Activated gamma-delta T cell treated with Interleukin-2 at 50 U/mL for 16 hours (primary cell): ENCODE measurements at regions not wholly inside any gene's neighbourhood (a gene's known extent, or its start where the extent isn't known, plus 50 kb on each side); places are given as distances from the start of the nearest gene placed in this dataset.

ENCODE experiments used
- DNase-seq: peaks from one replicate; pipeline ENCODE4 v3.0.0-alpha.2; 2020

DNA sequence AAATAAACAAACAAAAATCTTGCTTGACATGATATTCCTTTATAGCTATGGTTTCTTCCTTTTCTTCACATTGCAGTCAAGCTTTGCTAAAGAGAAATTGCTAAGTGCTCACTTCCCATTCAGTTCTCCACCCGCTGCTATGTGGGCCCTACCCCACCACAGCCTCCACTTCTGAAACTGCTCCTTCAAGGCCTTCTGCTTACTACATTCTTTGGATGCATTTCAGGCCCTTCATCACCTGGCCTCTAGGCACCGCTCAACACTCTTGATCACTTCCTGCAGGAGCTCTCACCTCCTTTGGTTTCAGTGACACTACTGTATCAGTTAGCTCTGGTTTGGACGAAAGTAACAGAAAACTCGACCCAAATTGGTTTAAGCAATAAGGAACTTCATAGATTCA, 72.4 kb downstream of the KLF5 start:
- DNase-seq, result no peak

DNA sequence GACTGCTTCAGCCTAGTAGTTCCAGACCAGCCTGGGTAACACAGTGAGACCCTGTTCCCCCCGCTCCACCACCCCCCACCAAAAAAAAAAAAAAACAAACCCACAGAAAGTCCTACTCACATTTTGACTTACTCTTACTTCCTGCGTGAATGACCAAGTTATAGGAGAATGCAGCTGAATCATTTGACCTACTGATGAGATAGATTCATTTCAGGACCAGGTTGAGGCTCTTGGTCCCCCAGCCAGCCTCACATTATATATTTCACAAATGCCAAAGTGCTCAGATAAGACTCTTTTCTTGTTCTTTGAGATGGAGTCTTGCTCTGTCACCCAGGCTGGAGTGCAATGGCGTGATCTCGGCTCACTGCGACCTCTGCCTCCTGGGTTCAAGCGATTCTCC, 70.2 kb downstream of the KLF5 start:
- DNase-seq, result no peak
